ENCODE measurements at regions not wholly inside any gene's neighbourhood (a gene's known extent, or its start where the extent isn't known, plus 50 kb on each side); places are given as distances from the start of the nearest gene placed in this dataset.
"Not testable (repeated sequence)": the region's sequence is repeated elsewhere in the genome, so short reads cannot be mapped to it uniquely, and the experiment has no call there.

GRCh38 chr17:64784353-64785010 is 122.4 kb upstream of the SMURF2 start:
- DNase-seq: no peak

- DNase-seq: no peak
These were observed 121.6 kb upstream of the SMURF2 start for GRCh38 chr17:64783556-64784352.

- DNase-seq: no peak
These were observed 120.9 kb upstream of the SMURF2 start for GRCh38 chr17:64783031-64783461.

- DNase-seq: no peak
These were observed 119.9 kb upstream of the SMURF2 start for GRCh38 chr17:64781810-64782555.

- no peak for DNase-seq
These were observed 119.1 kb upstream of the SMURF2 start for GRCh38 chr17:64781014-64781756.

GRCh38 chr17:64780096-64781013 is 118.2 kb upstream of the SMURF2 start:
- peak; percentile 57 for DNase-seq

- no peak for DNase-seq
These were observed 117.4 kb upstream of the SMURF2 start for GRCh38 chr17:64779376-64780095.

- not testable (repeated sequence) for DNase-seq
These were observed 116.9 kb upstream of the SMURF2 start for GRCh38 chr17:64779098-64779375.

- peak; percentile 36 for DNase-seq
These were observed 116.4 kb upstream of the SMURF2 start for GRCh38 chr17:64778240-64779097.

- peak; percentile 80 for DNase-seq
These were observed 115.5 kb upstream of the SMURF2 start for GRCh38 chr17:64777415-64778239.

GRCh38 chr17:64776720-64777414 is 114.8 kb upstream of the SMURF2 start:
- peak; percentile 81 for DNase-seq

GRCh38 chr17:64775701-64776570 is 113.8 kb upstream of the SMURF2 start:
- DNase-seq: no peak

- DNase-seq: no peak
These were observed 112.9 kb upstream of the SMURF2 start for GRCh38 chr17:64774888-64775540.

- DNase-seq: peak; percentile 52
These were observed 112.0 kb upstream of the SMURF2 start for GRCh38 chr17:64773836-64774761.

- no peak for DNase-seq
These were observed 111.3 kb upstream of the SMURF2 start for GRCh38 chr17:64773386-64773835.

- DNase-seq: no peak
These were observed 110.8 kb upstream of the SMURF2 start for GRCh38 chr17:64772845-64773299.

Measured in NCI-H2171 (cell line).